Fibroblast of lung (primary cell): ENCODE measurements at regions not wholly inside any gene's neighbourhood (a gene's known extent, or its start where the extent isn't known, plus 50 kb on each side); places are given as distances from the start of the nearest gene placed in this dataset.

Experiments used
- DNase-seq, 2 donors: peaks; one replicate each; pipeline versions ENCODE4 v3.0.0 to v3.0.0-alpha.2; 2010; ENCODE audit warnings: low read depth in 2 of 2
- H2AFZ ChIP-seq: 2 replicates; pipeline ENCODE4 v1.5.1; 2012; ENCODE audit warnings: low read length, control low read depth, inconsistent platforms
- H3K27ac ChIP-seq: 2 replicates; pipeline ENCODE4 v1.5.1; 2011; ENCODE audit warnings: low read length, control low read depth; ENCODE audit not compliant: insufficient read depth
- H3K27me3 ChIP-seq: 2 replicates; pipeline ENCODE4 v1.5.1; 2011; ENCODE audit warnings: mild to moderate bottlenecking, low read length; ENCODE audit not compliant: control insufficient read depth, insufficient read depth
- H3K36me3 ChIP-seq: 2 replicates; pipeline ENCODE4 v1.5.1; 2011; ENCODE audit warnings: low read length; ENCODE audit not compliant: control insufficient read depth, insufficient read depth
- H3K4me1 ChIP-seq: 2 replicates; pipeline ENCODE4 v1.5.1; 2011; ENCODE audit warnings: low read length; ENCODE audit not compliant: control insufficient read depth, insufficient read depth; ENCODE audit errors: extremely low read depth
- H3K4me2 ChIP-seq: 2 replicates; pipeline ENCODE4 v1.5.1; 2011; ENCODE audit warnings: low read length, control low read depth; ENCODE audit not compliant: insufficient read depth; ENCODE audit errors: extremely low read depth
- H3K4me3 ChIP-seq, 4 experiments: fragments of 200-600 bp in 1 of 4; sonication (generic) in 1 of 4; replicated peaks in 1 of 4; 2 replicates each; pipeline ENCODE4 v1.5.1; 2011 to 2016; ENCODE audit warnings: low read length in 4 of 4, low read depth in 3 of 4, mild to moderate bottlenecking in 3 of 4, control low read depth in 2 of 4, inconsistent platforms in 1 of 4, mixed read lengths in 1 of 4; ENCODE audit not compliant: insufficient read depth in 1 of 4; ENCODE audit errors: control extremely low read depth in 1 of 4
- H3K79me2 ChIP-seq: 2 replicates; pipeline ENCODE4 v1.5.1; 2012; ENCODE audit warnings: mild to moderate bottlenecking, low read length, inconsistent platforms; ENCODE audit not compliant: control insufficient read depth, insufficient read depth
- H3K9ac ChIP-seq: 2 replicates; pipeline ENCODE4 v1.5.1; 2011; ENCODE audit warnings: mild to moderate bottlenecking, low read length, control low read depth; ENCODE audit not compliant: insufficient read depth
- H3K9me3 ChIP-seq: 2 replicates; pipeline ENCODE4 v1.5.1; 2012; ENCODE audit warnings: low read depth, low read length; ENCODE audit not compliant: control insufficient read depth, insufficient read depth
- H4K20me1 ChIP-seq: 2 replicates; pipeline ENCODE4 v1.5.1; 2011; ENCODE audit warnings: low read length; ENCODE audit not compliant: control insufficient read depth, insufficient read depth; ENCODE audit errors: extremely low read depth
- EZH2 ChIP-seq: IDR thresholded peaks from 2 replicates; pipeline ENCODE4 v1.5.1; 2012; ENCODE audit warnings: low read length, control low read depth, mild to moderate bottlenecking; ENCODE audit errors: missing control alignments
- TF ChIP-seq, protein P1 (sequence below), 2 donors: IDR thresholded peaks in 1 of 2; conservative IDR thresholded peaks in 1 of 2; 1 replicate in 1 of 2; 2 replicates in 1 of 2; pipeline ENCODE4 v1.5.1; 2011 to 2012; ENCODE audit warnings: low read length in 2 of 2, control low read depth in 1 of 2, inconsistent platforms in 1 of 2, low read depth in 1 of 2, mild to moderate bottlenecking in 1 of 2

DNA sequence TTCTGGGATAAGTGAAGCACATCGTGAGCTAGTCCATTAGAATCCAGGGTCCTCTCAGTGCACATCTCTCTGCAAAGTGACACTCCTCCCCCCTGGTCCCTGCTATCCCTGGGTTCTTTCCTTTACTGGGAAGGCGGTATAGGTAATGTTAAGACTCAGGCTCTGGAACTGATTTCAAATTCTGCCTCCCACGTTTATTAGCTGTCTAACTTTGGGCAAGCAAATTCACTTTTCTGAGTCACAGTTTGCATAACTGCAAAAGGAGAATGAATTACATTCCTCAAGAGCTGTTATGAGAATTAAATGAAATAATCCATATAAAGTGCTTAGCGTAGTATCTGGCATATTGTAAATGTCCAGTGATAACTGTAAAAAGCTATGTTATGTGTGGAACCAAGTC lies 168.1 kb upstream of the LRRN1 start:
- peak in 1 of 2 donors; percentile 70 for DNase-seq
- H3K9ac ChIP-seq: no peak overlapping the region
- TF ChIP-seq EZH2: no peak
- TF ChIP-seq, protein P1, sequence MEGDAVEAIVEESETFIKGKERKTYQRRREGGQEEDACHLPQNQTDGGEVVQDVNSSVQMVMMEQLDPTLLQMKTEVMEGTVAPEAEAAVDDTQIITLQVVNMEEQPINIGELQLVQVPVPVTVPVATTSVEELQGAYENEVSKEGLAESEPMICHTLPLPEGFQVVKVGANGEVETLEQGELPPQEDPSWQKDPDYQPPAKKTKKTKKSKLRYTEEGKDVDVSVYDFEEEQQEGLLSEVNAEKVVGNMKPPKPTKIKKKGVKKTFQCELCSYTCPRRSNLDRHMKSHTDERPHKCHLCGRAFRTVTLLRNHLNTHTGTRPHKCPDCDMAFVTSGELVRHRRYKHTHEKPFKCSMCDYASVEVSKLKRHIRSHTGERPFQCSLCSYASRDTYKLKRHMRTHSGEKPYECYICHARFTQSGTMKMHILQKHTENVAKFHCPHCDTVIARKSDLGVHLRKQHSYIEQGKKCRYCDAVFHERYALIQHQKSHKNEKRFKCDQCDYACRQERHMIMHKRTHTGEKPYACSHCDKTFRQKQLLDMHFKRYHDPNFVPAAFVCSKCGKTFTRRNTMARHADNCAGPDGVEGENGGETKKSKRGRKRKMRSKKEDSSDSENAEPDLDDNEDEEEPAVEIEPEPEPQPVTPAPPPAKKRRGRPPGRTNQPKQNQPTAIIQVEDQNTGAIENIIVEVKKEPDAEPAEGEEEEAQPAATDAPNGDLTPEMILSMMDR (conservative IDR thresholded peaks at IDR 0.05 in 1 of 2, IDR thresholded peaks at IDR 0.05 in 1 of 2; ENCODE audit: low read depth in 1 of 2, low read length in 2 of 2): no peak
- H3K36me3 ChIP-seq: no peaks in the 10 kb centered on the region
- H3K27ac ChIP-seq: no peak overlapping the region
- no peaks in the 10 kb centered on the region for H3K9me3 ChIP-seq
- no peaks in the 10 kb centered on the region for H4K20me1 ChIP-seq
- H2AFZ ChIP-seq: no peak overlapping the region
- H3K4me2 ChIP-seq: no peak overlapping the region
- H3K27me3 ChIP-seq: no peaks in the 10 kb centered on the region
- H3K4me1 ChIP-seq: no peaks in the 10 kb centered on the region
- no peaks in the 10 kb centered on the region for H3K79me2 ChIP-seq
- H3K4me3 ChIP-seq: no peak overlapping the region

DNA sequence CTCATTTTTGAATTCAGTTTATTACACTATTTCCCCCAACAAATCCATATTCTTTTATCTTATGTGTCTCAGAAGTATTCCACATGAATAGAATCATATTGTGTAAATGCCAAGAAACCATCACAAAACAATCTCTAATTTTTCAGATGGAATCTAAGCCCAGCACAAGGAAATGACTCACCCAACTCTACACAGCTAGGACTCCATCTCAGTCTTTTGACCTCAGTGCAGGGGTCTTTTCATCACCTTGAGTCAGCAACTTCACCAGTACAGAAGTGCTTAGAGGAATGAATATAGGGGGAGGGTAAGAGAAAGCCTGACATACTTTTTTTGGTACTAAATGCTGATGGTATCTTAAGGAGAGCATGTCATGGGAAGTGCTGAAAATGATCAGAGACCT lies 169.3 kb upstream of the LRRN1 start:
- no peaks in the 10 kb centered on the region for H3K79me2 ChIP-seq
- no peaks in the 10 kb centered on the region for H4K20me1 ChIP-seq
- TF ChIP-seq, protein P1 (conservative IDR thresholded peaks at IDR 0.05 in 1 of 2, IDR thresholded peaks at IDR 0.05 in 1 of 2; ENCODE audit: low read depth in 1 of 2, low read length in 2 of 2): no peak
- TF ChIP-seq EZH2: no peak
- no peak overlapping the region for H3K9ac ChIP-seq
- H3K9me3 ChIP-seq: no peaks in the 10 kb centered on the region
- no peaks in the 10 kb centered on the region for H3K36me3 ChIP-seq
- no peak overlapping the region for H2AFZ ChIP-seq
- DNase-seq: peak in 1 of 2 donors; percentile 88
- H3K27ac ChIP-seq: no peak overlapping the region
- H3K4me1 ChIP-seq: no peaks in the 10 kb centered on the region
- no peaks in the 10 kb centered on the region for H3K27me3 ChIP-seq
- no peak overlapping the region for H3K4me3 ChIP-seq
- no peak overlapping the region for H3K4me2 ChIP-seq

DNA sequence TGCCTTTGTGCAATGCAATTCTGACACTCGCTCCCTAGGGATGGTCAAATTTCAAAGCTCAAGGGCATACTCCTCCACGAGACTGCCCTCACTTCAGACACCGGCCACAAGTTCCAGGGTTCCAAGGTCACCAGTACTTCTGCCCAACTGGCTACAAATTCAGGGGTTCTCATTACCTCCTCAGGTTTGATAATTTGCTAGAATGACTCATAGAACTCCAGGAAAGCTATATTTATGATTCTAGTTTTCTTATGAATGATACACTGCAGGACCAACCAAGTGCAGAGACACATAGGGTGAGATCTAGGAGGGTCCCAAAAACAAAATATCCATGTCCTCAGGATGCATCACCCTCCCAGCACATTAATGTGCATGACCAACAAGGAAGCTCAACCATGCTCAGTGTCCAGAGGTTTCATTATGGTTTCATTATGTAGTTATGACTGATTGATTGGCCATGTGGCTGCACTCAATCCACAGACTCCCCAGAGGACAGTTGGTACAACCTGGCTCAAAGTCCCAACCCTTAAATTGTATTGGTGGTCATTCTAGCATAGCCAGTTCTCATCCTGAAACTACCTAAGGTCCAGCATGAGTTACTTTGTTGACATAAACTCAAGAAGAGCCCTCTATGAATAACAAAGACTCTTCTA lies 170.4 kb upstream of the LRRN1 start:
- no peaks in the 10 kb centered on the region for H3K9me3 ChIP-seq
- H4K20me1 ChIP-seq: no peaks in the 10 kb centered on the region
- TF ChIP-seq, protein P1 (conservative IDR thresholded peaks at IDR 0.05 in 1 of 2, IDR thresholded peaks at IDR 0.05 in 1 of 2; ENCODE audit: low read depth in 1 of 2, low read length in 2 of 2): no peak
- TF ChIP-seq EZH2: no peak
- H3K79me2 ChIP-seq: no peaks in the 10 kb centered on the region
- no peak overlapping the region for H2AFZ ChIP-seq
- H3K4me3 ChIP-seq: no peak overlapping the region
- H3K27me3 ChIP-seq: no peaks in the 10 kb centered on the region
- H3K9ac ChIP-seq: no peak overlapping the region
- H3K4me2 ChIP-seq: no peak overlapping the region
- H3K36me3 ChIP-seq: no peaks in the 10 kb centered on the region
- H3K4me1 ChIP-seq: no peaks in the 10 kb centered on the region
- no peak for DNase-seq
- no peak overlapping the region for H3K27ac ChIP-seq
